ENCODE measurements at regions not wholly inside any gene's neighbourhood (a gene's known extent, or its start where the extent isn't known, plus 50 kb on each side); places are given as distances from the start of the nearest gene placed in this dataset.
"Not testable (repeated sequence)": the region's sequence is repeated elsewhere in the genome, so short reads cannot be mapped to it uniquely, and the experiment has no call there.

DNA sequence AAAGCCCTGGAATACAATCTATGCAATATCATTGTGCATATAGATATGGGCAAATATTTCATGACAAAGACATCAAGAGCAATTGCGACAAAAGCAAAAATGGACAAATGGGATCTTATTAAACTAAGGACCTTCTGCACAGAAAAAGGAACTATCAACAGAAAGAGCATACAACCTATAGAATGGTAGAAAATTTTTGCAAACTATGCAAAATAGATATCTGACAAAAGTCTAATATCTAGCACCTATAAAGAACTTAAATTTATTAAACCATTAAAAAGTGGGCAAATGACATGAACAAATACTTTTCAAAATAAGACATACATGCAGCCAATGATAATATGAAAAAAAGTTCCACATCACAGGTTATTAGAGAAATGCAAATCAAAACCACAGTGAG lies 312.9 kb downstream of the GLUD2 start:
- TF ChIP-seq, protein P1, sequence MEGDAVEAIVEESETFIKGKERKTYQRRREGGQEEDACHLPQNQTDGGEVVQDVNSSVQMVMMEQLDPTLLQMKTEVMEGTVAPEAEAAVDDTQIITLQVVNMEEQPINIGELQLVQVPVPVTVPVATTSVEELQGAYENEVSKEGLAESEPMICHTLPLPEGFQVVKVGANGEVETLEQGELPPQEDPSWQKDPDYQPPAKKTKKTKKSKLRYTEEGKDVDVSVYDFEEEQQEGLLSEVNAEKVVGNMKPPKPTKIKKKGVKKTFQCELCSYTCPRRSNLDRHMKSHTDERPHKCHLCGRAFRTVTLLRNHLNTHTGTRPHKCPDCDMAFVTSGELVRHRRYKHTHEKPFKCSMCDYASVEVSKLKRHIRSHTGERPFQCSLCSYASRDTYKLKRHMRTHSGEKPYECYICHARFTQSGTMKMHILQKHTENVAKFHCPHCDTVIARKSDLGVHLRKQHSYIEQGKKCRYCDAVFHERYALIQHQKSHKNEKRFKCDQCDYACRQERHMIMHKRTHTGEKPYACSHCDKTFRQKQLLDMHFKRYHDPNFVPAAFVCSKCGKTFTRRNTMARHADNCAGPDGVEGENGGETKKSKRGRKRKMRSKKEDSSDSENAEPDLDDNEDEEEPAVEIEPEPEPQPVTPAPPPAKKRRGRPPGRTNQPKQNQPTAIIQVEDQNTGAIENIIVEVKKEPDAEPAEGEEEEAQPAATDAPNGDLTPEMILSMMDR (IDR thresholded peaks at IDR 0.05): no peak
- ChIA-PET POLR2A (no interaction called here), CTCF (no interaction called here)
- Histone ChIP-seq H3K9me3 (ENCODE audit: control insufficient read depth in 1 of 2, insufficient read depth in 1 of 2, low read length in 2 of 2) (no peaks in the 10 kb centered on the region), H3K4me3 (ENCODE audit: low read length) (no peak overlapping the region), H3K27me3 (ENCODE audit: control insufficient read depth in 1 of 2, insufficient read depth in 2 of 2, low read length in 2 of 2) (no peaks in the 10 kb centered on the region), H3K4me1 (ENCODE audit: insufficient read depth, low read length) (no peaks in the 10 kb centered on the region), H3K36me3 (ENCODE audit: insufficient read depth, low read length) (no peaks in the 10 kb centered on the region), H3K27ac (ENCODE audit: low read depth in 1 of 2, low read length in 2 of 2) (no peak overlapping the region)
- H3K27ac Mint-ChIP-seq: no peak overlapping the region
- no peak overlapping the region for H3K4me3 Mint-ChIP-seq
- ATAC-seq (ENCODE audit: poor library complexity): no peak
- no peak for DNase-seq
- H3K36me3 Mint-ChIP-seq (ENCODE audit: low read depth): no peaks in the 10 kb centered on the region
- no peaks in the 10 kb centered on the region for H3K9me3 Mint-ChIP-seq
- H3K27me3 Mint-ChIP-seq: no peaks in the 10 kb centered on the region
- intact Hi-C loops (cut with DNase I, micrococcal nuclease): no loop called here
- peaks cover 2% of the 10 kb centered on the region for H3K4me1 Mint-ChIP-seq (ENCODE audit: low read depth)

DNA sequence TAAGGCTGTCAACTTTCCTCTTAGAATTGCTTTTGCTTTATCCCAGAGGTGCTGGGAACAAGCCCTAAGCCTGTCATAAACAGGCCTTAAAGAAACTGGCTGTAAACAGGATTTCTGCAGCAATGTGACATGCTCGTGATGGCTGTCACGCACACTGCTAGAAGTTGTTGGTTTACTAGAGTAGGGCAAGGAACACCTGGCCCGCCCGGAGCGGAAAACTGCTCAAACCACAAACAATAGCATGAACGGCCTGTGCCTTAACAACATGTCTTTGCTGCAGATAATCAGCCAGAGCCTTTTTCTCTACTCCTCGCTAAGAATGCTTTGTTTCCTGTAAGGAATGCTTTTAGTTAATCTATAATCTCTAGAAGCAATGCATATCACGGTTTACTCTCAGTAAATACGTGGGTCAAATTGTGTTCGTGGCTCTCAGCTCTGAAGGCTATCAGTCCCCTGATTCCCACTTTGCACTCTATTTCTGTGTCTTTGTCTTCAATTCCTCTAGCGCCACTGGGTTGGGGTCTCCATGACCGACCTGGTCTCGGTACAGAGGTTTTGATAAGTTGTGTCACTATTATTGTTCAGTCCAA lies 318.3 kb downstream of the GLUD2 start:
- CTCF ChIA-PET: no interaction called here
- H3K4me1 Mint-ChIP-seq (ENCODE audit: low read depth): peaks cover 5% of the 10 kb centered on the region

DNA sequence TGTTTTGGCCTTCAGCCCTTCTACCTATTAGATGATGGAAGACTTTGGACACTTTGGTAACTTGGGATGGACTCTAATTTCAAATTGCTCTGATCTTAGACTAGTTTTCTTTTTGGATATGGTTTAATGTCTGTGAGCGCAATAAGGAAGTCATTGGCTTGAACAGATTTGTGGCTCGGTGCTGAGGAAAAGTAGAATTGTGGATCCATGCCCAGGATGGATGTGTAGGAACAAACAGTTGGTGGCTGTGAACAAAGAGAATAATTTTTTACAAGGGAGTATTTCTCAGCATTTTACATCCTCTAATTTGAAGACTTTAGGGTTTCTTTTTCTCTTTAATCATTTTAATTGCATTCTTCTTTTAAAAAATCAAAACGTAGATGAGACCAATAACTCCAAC lies 327.1 kb downstream of the GLUD2 start:
- DNase-seq: no peak
- no peaks in the 10 kb centered on the region for H3K9me3 ChIP-seq (ENCODE audit: control insufficient read depth in 1 of 2, insufficient read depth in 1 of 2, low read length in 2 of 2)
- no peak overlapping the region for H3K4me3 ChIP-seq (ENCODE audit: low read length)
- Mint-ChIP-seq H3K27ac (no peak overlapping the region), H3K4me3 (no peak overlapping the region), H3K4me1 (ENCODE audit: low read depth) (no peaks in the 10 kb centered on the region), H3K9me3 (no peaks in the 10 kb centered on the region), H3K36me3 (ENCODE audit: low read depth) (no peaks in the 10 kb centered on the region), H3K27me3 (no peaks in the 10 kb centered on the region)
- H3K4me1 ChIP-seq (ENCODE audit: insufficient read depth, low read length): no peaks in the 10 kb centered on the region
- ChIA-PET CTCF (no interaction called here), POLR2A (no interaction called here)
- no peaks in the 10 kb centered on the region for H3K36me3 ChIP-seq (ENCODE audit: insufficient read depth, low read length)
- H3K27me3 ChIP-seq (ENCODE audit: control insufficient read depth in 1 of 2, insufficient read depth in 2 of 2, low read length in 2 of 2): peaks cover 0 to 2% of the 10 kb centered on the region in 2 experiments
- intact Hi-C loops (cut with DNase I, micrococcal nuclease): no loop called here
- TF ChIP-seq, protein P1 (IDR thresholded peaks at IDR 0.05): no peak
- no peak for ATAC-seq (ENCODE audit: poor library complexity)
- no peak overlapping the region for H3K27ac ChIP-seq (ENCODE audit: low read depth in 1 of 2, low read length in 2 of 2)

More for the DNA sequence above, 318.3 kb downstream of the GLUD2 start:
- no peaks in the 10 kb centered on the region for H3K36me3 Mint-ChIP-seq (ENCODE audit: low read depth)
- H3K27ac ChIP-seq (ENCODE audit: low read depth in 1 of 2, low read length in 2 of 2): no peak overlapping the region
- no peaks in the 10 kb centered on the region for H3K27me3 ChIP-seq (ENCODE audit: control insufficient read depth in 1 of 2, insufficient read depth in 2 of 2, low read length in 2 of 2)
- peak overlapping the region; percentile 68 for H3K27ac Mint-ChIP-seq
- no peaks in the 10 kb centered on the region for H3K9me3 Mint-ChIP-seq
- H3K4me3 Mint-ChIP-seq: peak overlapping the region; percentile 60
- no peaks in the 10 kb centered on the region for H3K27me3 Mint-ChIP-seq
- H3K9me3 ChIP-seq (ENCODE audit: control insufficient read depth in 1 of 2, insufficient read depth in 1 of 2, low read length in 2 of 2): no peaks in the 10 kb centered on the region
- H3K36me3 ChIP-seq (ENCODE audit: insufficient read depth, low read length): no peaks in the 10 kb centered on the region
- H3K4me1 ChIP-seq (ENCODE audit: insufficient read depth, low read length): no peaks in the 10 kb centered on the region
- ATAC-seq (ENCODE audit: poor library complexity): no peak
- TF ChIP-seq, protein P1 (IDR thresholded peaks at IDR 0.05): no peak
- POLR2A ChIA-PET: no interaction called here
- intact Hi-C loops (cut with DNase I, micrococcal nuclease): no loop called here
- DNase-seq: no peak
- no peak overlapping the region for H3K4me3 ChIP-seq (ENCODE audit: low read length)

DNA sequence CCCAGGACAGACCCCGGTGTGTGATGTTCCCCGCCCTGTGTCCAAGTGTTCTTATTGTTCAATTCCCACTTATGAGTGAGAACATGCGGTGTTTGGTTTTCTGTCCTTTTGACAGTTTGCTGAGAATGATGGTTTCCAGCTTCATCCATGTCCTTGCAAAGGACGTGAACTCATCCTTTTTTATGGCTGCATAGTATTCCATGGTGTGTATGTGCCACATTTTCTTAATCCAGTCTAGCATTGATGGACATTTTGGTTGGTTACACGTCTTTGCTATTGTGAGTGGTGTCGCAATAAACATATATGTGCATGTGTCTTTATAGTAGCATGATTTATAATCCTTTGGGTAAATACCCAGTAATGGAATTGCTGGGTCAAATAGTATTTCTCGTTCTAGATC lies 334.5 kb downstream of the GLUD2 start:
- DNase-seq; H3K4me3 Mint-ChIP-seq; H3K27me3 ChIP-seq (ENCODE audit: control insufficient read depth in 1 of 2, insufficient read depth in 2 of 2, low read length in 2 of 2); H3K36me3 Mint-ChIP-seq (ENCODE audit: low read depth); H3K36me3 ChIP-seq (ENCODE audit: insufficient read depth, low read length); CTCF ChIA-PET; ATAC-seq (ENCODE audit: poor library complexity); H3K4me3 ChIP-seq (ENCODE audit: low read length); H3K9me3 ChIP-seq (ENCODE audit: control insufficient read depth in 1 of 2, insufficient read depth in 1 of 2, low read length in 2 of 2); H3K27ac Mint-ChIP-seq; H3K27me3 Mint-ChIP-seq; POLR2A ChIA-PET; H3K4me1 Mint-ChIP-seq (ENCODE audit: low read depth); H3K4me1 ChIP-seq (ENCODE audit: insufficient read depth, low read length); intact Hi-C loops (cut with DNase I, micrococcal nuclease); H3K9me3 Mint-ChIP-seq; H3K27ac ChIP-seq (ENCODE audit: low read depth in 1 of 2, low read length in 2 of 2): not testable (repeated sequence)
